ENCODE measurements at regions not wholly inside any gene's neighbourhood (a gene's known extent, or its start where the extent isn't known, plus 50 kb on each side); places are given as distances from the start of the nearest gene placed in this dataset.

DNA sequence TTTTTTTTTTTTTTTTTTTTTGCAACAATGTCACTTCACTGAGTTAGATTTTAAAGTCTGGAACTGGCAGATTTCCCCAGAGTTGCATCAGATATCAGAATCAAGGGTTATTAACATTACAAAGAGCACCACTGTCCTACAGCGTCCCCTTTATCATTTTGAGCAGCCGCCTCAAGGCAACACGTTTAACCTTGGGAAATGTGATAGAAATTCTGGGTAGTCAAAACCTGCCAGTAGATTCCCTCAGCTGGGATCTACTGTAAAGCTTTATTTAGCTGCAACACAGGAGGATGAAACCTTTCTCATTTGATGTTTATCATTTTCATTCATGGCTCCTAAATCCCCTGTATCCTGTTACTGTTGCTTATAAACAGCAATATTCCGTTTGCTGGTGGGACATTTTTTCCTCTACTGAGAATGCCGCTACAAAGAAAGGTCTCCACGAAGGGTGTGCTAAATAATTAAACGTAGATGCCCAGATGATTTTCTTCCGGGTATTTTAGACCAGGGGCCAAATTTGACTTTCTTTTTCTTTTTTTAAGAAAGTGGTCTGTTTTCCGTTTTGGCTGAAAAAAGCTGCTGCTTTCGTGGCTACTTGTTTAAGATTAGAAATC lies 436.1 kb upstream of the GOT2 start:
- DNase-seq (ENCODE audit: low spot score): no peak

DNA sequence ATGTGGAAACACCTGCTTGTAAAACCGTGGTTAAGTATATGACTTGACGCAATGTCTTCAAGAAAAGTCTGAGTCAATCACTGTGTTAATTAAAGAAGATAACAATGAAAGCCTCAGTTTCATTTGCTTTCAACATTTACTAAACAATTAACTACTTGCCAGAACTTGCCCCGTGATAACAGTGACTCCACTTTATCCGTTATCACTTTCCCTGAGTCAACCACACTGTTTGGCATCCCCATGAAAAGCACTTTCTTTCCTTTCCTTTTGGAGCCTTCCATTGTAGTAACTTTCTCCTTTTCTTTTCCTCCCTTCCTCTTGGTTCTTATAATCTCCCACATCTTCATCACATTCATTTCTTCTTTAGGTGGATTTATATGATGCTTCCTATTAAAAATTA lies 435.1 kb upstream of the GOT2 start:
- no peak for DNase-seq (ENCODE audit: low spot score)

- DNase-seq (ENCODE audit: low spot score): no peak
These were observed 434.5 kb upstream of the GOT2 start for GRCh38 chr16:59168461-59169114.

DNA sequence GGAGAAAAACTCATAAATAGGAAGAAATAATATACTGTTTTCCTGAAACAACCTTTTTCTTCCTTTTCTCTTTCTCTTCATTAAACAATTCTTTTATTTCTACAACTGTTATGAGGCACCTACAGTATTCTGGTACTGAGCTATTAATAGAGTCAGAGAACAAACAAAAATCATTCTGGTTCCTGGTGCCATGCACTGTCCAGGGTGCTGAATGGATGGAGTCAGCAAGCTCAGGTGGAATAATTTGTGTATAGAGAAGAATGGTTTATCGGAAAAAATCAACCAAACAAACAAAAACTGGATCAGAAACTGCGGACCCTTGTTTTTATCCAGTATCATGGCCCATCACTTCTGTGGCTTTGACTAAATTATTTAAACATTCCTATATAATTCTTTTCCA lies 430.3 kb upstream of the GOT2 start:
- no peak for DNase-seq (ENCODE audit: low spot score)

GRCh38 chr16:59163371-59164055 lies 429.4 kb upstream of the GOT2 start:
- no peak for DNase-seq (ENCODE audit: low spot score)

DNA sequence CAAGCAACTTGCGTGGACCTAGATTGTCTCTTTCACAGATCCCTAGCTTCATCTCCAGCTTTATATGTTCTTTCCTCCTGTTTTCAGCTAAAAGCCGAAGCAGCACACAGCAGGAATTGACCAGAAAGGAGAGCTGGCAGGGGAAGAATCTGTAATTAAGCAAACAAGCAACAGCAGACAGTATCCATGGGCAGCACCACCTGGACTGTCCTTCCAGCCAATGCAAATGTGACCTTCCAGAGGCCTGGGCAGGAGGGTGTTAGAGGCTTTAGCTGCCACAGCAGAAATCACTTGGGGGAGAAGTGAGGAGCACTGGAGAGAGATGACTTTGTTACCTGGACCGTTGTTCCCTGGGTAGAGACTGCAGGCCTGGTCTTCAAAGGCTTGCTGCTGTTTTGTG lies 427.6 kb upstream of the GOT2 start:
- DNase-seq (ENCODE audit: low spot score): no peak

DNA sequence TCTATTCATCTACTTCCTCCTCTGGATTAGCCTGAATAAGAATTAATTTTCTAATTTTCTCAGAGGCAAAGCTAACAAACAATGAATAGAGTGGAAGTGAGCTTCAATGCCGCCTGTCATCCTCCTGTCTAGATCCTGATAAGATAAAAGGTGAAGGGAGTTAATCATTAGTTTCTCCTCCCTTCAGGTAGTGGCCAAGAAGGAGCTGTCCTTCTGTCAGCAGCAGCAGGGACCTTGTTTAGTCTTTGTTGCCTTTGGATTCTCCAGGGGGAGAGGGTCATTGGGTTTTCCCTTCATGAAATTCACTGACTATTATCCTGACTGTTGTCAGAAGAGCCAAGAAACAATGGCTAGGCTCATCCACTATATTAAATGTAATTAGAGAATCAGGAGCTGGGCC lies 420.2 kb upstream of the GOT2 start:
- no peak for DNase-seq (ENCODE audit: low spot score)

DNA sequence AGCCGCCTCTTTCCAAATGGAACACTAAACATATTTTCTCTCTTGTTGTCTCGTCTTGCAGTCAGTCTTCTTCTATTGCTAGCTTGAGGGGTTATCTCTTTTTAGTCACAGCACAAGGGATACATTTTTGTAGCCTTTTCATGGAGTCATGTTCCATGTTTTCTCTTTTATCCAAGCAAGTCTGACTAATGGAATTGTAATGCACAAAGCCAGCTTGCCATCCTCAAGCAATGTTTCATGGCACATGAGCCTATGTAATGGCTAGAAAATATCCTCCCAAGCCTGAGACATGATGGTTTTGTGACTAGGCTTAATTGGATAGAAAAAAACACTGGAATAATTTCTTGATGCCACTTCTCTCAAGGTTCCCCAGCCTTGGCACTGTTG lies 414.6 kb upstream of the GOT2 start:
- no peak for DNase-seq (ENCODE audit: low spot score)

- no peak for DNase-seq (ENCODE audit: low spot score)
These were observed 414.1 kb upstream of the GOT2 start for GRCh38 chr16:59148056-59148768.

DNA sequence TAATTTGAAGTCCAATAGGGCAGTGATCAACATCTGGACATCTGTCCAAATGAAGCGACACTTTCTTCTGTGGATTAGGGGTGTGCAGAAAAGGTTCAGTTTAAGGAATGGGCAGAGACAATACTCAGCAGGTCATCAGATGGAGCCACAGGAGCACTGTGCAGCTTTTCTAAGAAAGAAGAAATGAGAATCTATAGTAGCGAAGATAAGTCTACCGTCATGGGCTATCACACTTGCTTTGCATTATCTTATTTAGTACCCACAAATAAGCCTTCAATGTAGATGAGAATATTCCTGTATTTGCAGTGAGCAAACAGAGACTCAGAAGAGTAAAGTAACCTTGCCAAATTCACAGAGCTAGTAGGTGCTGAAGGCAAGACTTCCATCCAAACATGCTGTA lies 412.0 kb upstream of the GOT2 start:
- no peak for DNase-seq (ENCODE audit: low spot score)

DNA sequence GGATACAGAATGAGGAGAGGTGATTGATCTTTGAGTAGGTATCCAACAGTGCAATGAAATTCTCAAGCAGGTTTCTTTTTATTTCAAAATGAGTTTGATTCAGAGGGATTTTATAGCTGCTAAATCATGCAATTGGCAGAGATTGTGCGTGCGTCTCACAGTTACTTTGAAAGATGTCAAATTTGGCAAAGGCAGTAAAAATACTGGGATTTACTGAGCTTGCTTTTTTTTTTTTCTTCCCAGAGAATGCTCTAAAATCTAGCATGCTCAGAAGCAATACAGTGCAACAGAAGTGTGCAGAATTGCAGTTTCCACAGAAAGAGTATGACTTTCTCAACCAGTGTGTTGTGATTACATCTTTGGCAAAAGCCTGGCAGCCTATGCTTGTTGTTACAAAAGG lies 410.7 kb upstream of the GOT2 start:
- DNase-seq (ENCODE audit: low spot score): no peak

DNA sequence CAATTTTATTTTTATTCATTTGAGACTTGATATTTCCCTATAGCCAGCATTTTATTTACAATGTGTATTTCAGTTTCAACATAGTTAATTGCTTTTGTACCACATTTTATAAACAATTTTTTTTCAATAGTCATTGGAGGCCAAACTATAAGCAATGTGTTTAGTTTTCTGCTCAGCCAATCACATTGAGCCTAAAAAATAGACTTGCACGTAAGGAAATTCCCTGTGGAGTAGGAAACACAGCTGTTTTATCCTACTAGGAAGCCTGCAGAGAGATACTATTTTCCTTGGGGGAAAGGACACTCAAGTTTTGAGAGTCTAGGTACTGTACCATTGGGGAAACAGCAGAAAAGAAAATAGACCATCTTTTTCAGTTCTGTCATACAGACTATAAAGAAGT lies 410.2 kb upstream of the GOT2 start:
- DNase-seq (ENCODE audit: low spot score): no peak

DNA sequence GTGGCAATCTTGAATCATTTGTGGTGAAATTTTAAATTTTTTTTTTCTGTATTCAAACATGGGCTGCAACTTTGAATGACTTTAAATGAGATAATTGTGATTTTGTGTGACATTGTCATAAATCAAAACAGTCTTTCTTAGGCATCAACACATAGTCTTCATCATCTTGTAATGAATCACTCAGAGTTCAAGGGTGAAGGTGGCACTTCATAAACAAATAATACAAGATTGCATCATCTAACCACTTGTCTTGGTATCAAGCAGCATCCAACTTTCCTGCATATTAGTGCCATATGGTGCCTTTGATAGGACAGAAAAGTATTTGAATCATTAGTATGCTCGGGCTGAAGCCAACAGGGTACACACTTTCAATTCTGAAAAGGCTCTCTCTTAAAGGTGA lies 392.4 kb upstream of the GOT2 start:
- DNase-seq (ENCODE audit: low spot score): no peak

DNA sequence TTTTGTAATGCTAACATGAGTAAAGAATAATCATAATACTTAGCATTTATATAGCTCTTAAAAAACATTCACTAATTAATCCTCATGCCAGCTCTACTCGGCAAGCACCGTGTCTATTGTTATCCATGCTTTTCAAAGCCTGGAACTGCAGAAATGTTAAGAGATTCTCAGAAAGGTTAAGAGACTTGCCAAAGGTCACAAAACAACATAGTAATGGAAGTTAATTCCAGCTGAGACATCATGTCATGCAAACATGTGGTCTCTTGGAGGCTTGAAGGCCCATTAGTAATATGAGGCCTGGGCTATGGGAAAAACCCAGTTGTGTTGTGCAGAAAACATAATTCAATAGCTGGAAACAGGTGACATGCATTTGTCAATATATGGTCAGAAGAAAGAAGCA lies 389.9 kb upstream of the GOT2 start:
- DNase-seq (ENCODE audit: low spot score): no peak

DNA sequence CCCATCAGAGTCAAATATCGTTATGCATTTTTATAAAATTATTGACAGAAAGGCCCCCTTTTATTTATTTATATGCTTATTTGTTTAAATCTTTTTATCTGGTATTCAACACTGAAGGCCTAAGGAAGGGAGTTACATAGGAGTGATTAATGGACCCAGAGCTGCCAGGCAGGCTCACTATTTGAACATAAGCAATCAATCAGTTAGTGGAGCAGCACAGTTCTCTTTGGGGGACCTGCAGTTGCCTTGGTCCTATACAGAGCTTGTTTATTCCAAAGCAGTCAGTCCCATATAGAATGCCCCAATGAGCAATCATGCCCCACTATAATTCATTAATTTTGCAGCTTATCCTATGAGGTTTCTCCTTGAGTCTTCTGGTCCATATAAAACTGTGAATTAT lies 389.4 kb upstream of the GOT2 start:
- DNase-seq (ENCODE audit: low spot score): no peak

DNA sequence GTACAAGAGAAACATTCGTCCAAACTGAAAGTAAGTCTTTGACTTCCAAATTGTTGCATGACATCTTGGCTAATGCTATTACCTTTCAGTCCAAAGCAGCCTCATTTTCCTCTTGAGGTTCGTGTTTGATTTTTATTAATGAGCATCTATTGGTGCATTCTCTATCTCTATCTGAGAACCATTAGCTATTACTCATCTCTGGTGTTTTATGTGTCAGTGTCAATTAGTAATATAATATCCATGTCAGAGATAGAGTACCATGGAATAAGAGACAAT lies 388.1 kb upstream of the GOT2 start:
- no peak for DNase-seq (ENCODE audit: low spot score)

DNA sequence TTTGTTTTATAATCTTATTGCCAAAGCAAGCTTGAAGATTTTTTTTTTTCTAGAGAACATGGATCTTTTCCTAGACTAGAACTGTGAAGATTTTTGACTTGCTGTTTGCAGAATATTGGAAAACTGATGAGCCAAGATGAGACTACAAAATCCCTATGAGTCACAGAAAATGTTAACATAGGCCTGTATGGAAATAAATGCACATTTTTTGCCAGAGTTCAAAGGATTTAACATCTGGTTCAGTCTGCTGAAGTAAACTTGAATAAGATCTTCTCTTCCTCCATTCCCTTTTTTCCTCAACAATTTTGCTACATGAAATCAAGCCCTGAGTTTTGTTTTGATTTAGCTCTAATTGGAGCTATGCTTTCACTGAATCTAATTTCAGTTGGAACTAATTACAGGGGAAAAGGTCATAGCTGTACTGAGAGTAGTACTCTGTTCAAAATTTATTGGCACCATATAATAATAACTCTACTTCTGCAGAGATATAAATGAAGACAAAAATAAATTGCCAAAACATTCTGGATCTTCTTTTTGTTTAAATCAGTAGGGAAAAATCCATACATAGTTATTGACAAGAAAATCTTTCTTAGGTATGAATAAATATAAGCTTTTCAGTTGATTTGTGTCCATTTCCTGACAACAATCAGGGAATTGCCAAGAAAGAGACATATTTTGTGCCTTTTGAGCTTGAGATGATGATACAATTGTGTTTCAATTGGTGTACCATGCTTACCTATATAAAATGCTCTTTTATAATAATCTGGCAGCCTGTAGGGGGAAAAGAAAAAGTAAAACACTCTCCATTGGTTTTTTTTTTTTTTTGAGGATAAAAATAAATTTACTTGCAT lies 387.5 kb upstream of the GOT2 start:
- DNase-seq (ENCODE audit: low spot score): no peak

- no peak for DNase-seq (ENCODE audit: low spot score)
These were observed 382.6 kb upstream of the GOT2 start for GRCh38 chr16:59116744-59117143.

DNA sequence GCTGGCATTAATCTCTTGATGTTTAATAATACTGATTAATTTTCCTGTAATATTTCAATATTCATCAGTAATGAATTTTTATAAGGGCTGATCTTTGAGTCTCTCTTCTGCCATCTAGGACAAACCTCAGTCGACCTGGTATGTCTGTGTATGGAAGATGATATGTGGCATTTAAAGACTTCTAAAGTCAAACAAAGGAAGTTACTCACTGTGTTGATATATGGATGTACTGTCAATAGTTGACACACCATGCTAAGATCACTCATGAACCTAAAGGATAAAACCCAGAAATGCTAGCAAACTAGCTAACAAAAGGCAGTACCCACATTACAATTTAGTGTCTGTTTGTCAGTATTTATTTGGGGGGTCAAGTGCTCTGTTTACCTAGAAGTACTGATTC lies 380.7 kb upstream of the GOT2 start:
- no peak for DNase-seq (ENCODE audit: low spot score)

- DNase-seq (ENCODE audit: low spot score): no peak
These were observed 379.0 kb upstream of the GOT2 start for GRCh38 chr16:59113004-59113670.

DNA sequence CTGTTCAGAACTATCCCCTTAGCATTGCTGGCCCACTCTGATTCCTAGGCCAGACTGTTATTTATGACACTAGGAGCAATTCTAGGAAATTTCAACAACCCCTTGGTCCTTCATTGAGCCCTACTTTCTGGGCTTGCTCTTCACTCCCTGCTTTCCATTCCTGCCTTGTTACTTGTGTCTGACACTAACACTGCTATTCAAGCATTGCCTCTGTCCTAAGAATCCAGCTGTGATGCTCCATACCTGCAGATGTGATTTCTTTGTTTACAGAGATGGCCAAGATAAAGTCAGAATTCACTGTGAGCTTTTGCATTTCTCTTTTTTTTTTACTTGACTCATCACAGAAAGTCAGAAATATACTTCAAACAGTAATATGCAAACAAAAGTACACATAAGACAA lies 377.2 kb upstream of the GOT2 start:
- DNase-seq (ENCODE audit: low spot score): no peak

DNA sequence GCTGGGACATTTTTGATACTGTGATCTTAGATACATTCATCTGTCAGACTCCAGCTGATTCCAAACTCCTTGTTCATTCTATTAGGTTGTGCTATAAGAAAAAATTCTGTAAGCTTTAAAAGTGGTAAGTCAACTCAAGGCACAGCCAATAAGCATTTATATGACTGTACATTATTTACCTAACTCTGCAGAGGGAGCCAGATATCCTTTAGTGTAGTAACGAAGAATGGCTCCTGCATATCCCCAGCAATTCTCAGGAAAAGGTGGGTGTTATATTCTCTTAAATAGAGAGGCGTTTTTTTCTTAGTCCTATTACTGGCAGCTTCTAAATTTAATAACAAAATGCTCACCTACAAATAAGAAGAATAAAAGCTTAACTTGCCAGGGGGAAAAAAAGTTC lies 374.3 kb upstream of the GOT2 start:
- DNase-seq (ENCODE audit: low spot score): no peak
